H9 (cell line): ENCODE measurements at regions not wholly inside any gene's neighbourhood (a gene's known extent, or its start where the extent isn't known, plus 50 kb on each side); places are given as distances from the start of the nearest gene placed in this dataset.

Experiments used
- DNase-seq: peaks from one replicate; pipeline ENCODE4 v3.0.0-alpha.2; 2017
- H2AFZ ChIP-seq: one replicate; pipeline ENCODE4 v1.6.1; 2013; ENCODE audit warnings: mild to moderate bottlenecking, low read length, control low read depth, moderate library complexity
- H2AK5ac ChIP-seq: 2 replicates; pipeline ENCODE4 v1.6.1; 2013; ENCODE audit warnings: low read length, control low read depth, mixed read lengths; ENCODE audit not compliant: insufficient read length
- H2BK120ac ChIP-seq: one replicate; pipeline ENCODE4 v1.6.1; 2013; ENCODE audit warnings: low read depth, mild to moderate bottlenecking, low read length, control low read depth, inconsistent platforms; ENCODE audit not compliant: poor library complexity, severe bottlenecking
- H2BK12ac ChIP-seq: 2 replicates; pipeline ENCODE4 v1.6.1; 2013; ENCODE audit warnings: low read length, control low read depth, mixed read lengths, low read depth; ENCODE audit not compliant: insufficient read length
- H2BK15ac ChIP-seq: 2 replicates; pipeline ENCODE4 v1.6.1; 2013; ENCODE audit warnings: low read depth, low read length, control low read depth
- H2BK20ac ChIP-seq: one replicate; pipeline ENCODE4 v1.6.1; 2013; ENCODE audit warnings: low read depth, mild to moderate bottlenecking, low read length, control low read depth, inconsistent platforms; ENCODE audit not compliant: poor library complexity, severe bottlenecking
- H2BK5ac ChIP-seq: 2 replicates; pipeline ENCODE4 v1.6.1; 2013; ENCODE audit warnings: low read length, control low read depth, mixed read lengths; ENCODE audit not compliant: insufficient read length
- H3K14ac ChIP-seq: 2 replicates; pipeline ENCODE4 v1.6.1; 2013; ENCODE audit warnings: low read length, control low read depth; ENCODE audit not compliant: insufficient read depth
- H3K18ac ChIP-seq: 2 replicates; pipeline ENCODE4 v1.6.1; 2013; ENCODE audit warnings: low read depth, mild to moderate bottlenecking, mixed read lengths, low read length, control low read depth; ENCODE audit not compliant: insufficient read length
- H3K23ac ChIP-seq: 2 replicates; pipeline ENCODE4 v1.6.1; 2013; ENCODE audit warnings: low read length, control low read depth, mixed read lengths, low read depth; ENCODE audit not compliant: insufficient read length
- H3K23me2 ChIP-seq: 2 replicates; pipeline ENCODE4 v1.6.1; 2013; ENCODE audit warnings: low read depth, mild to moderate bottlenecking, mixed read lengths, low read length, control low read depth; ENCODE audit not compliant: insufficient read length, poor library complexity, severe bottlenecking
- H3K27ac ChIP-seq: 2 replicates; pipeline ENCODE4 v1.5.1; 2013; ENCODE audit warnings: low read length, control low read depth, mixed read lengths, low read depth; ENCODE audit not compliant: insufficient read length
- H3K27me3 ChIP-seq: 2 replicates; pipeline ENCODE4 v1.6.1; 2013; ENCODE audit warnings: low read length, control low read depth, inconsistent platforms; ENCODE audit not compliant: insufficient read depth
- H3K4ac ChIP-seq: 2 replicates; pipeline ENCODE4 v1.6.1; 2013; ENCODE audit warnings: low read depth, mild to moderate bottlenecking, control low read depth, inconsistent platforms, low read length, moderate library complexity
- H3K4me1 ChIP-seq: 2 replicates; pipeline ENCODE4 v1.6.1; 2013; ENCODE audit warnings: low read length, control low read depth, inconsistent platforms; ENCODE audit not compliant: insufficient read depth
- H3K4me2 ChIP-seq: 2 replicates; pipeline ENCODE4 v1.6.1; 2013; ENCODE audit warnings: low read length, control low read depth, mixed read lengths; ENCODE audit not compliant: insufficient read length, insufficient read depth
- H3K56ac ChIP-seq: 2 replicates; pipeline ENCODE4 v1.6.1; 2013; ENCODE audit warnings: low read depth, mild to moderate bottlenecking, mixed read lengths, low read length, control low read depth; ENCODE audit not compliant: insufficient read length
- H3K79me1 ChIP-seq: 2 replicates; pipeline ENCODE4 v1.6.1; 2013; ENCODE audit warnings: low read depth, mild to moderate bottlenecking, moderate library complexity, low read length, control low read depth, inconsistent platforms; ENCODE audit not compliant: insufficient read depth, poor library complexity, severe bottlenecking
- H3K79me2 ChIP-seq: 2 replicates; pipeline ENCODE4 v1.6.1; 2013; ENCODE audit warnings: low read length, control low read depth, inconsistent platforms; ENCODE audit not compliant: insufficient read depth
- H3K9ac ChIP-seq: 2 replicates; pipeline ENCODE4 v1.6.1; 2013; ENCODE audit warnings: low read length, control low read depth, mixed read lengths; ENCODE audit not compliant: insufficient read length; ENCODE audit errors: extremely low read depth
- H3K9me3 ChIP-seq: one replicate; pipeline ENCODE4 v1.6.1; 2013; ENCODE audit warnings: low read depth, low read length, inconsistent platforms; ENCODE audit not compliant: control insufficient read depth
- H3T11ph ChIP-seq: one replicate; pipeline ENCODE4 v1.6.1; 2013; ENCODE audit warnings: mild to moderate bottlenecking, low read length, control low read depth, inconsistent platforms
- H4K20me1 ChIP-seq: one replicate; pipeline ENCODE4 v1.6.1; 2013; ENCODE audit not compliant: control insufficient read depth, insufficient read length, insufficient read depth
- H4K5ac ChIP-seq: 2 replicates; pipeline ENCODE4 v1.6.1; 2013; ENCODE audit warnings: low read depth, mild to moderate bottlenecking, mixed read lengths, low read length, control low read depth; ENCODE audit not compliant: insufficient read length
- H4K8ac ChIP-seq: replicated peaks from 2 replicates; pipeline ENCODE4 v1.6.1; 2013; ENCODE audit warnings: low read length, control low read depth, mixed read lengths, low read depth; ENCODE audit not compliant: insufficient read length
- H4K91ac ChIP-seq: 2 replicates; pipeline ENCODE4 v1.6.1; 2013; ENCODE audit warnings: low read depth, mild to moderate bottlenecking, moderate library complexity, mixed read lengths, low read length, control low read depth; ENCODE audit not compliant: insufficient read length
- H3K27ac Mint-ChIP-seq, 3 experiments: 2 replicates in 2 of 3; 3 replicates in 1 of 3; pipeline ENCODE4 v1.8.0; 2020 to 2021; ENCODE audit warnings: mixed read lengths in 3 of 3, mild to moderate bottlenecking in 1 of 3, moderate library complexity in 1 of 3
- H3K27me3 Mint-ChIP-seq: 2 replicates; pipeline ENCODE4 v1.8.0; 2021; ENCODE audit warnings: low read depth, mild to moderate bottlenecking, moderate library complexity, mixed read lengths
- H3K36me3 Mint-ChIP-seq, 3 experiments: 2 replicates in 2 of 3; 3 replicates in 1 of 3; pipeline ENCODE4 v1.8.0; 2020 to 2021; ENCODE audit warnings: low read depth in 3 of 3, mixed read lengths in 3 of 3; ENCODE audit not compliant: insufficient read depth in 1 of 3
- H3K4me1 Mint-ChIP-seq, 2 experiments: 2 replicates each; pipeline ENCODE4 v1.8.0; 2020; ENCODE audit warnings: mixed read lengths in 2 of 2
- H3K4me3 Mint-ChIP-seq, 2 experiments: 2 replicates in 1 of 2; 3 replicates in 1 of 2; pipeline ENCODE4 v1.8.0; 2020 to 2021; ENCODE audit warnings: mild to moderate bottlenecking in 2 of 2, mixed read lengths in 2 of 2, moderate library complexity in 1 of 2
- H3K9me3 Mint-ChIP-seq, 2 experiments: 2 replicates in 1 of 2; 3 replicates in 1 of 2; pipeline ENCODE4 v1.8.0; 2020; ENCODE audit warnings: mild to moderate bottlenecking in 2 of 2, mixed read lengths in 2 of 2, moderate library complexity in 1 of 2
- WGBS: extraction: QIAGEN DNeasy Blood & Tissue Kit; methylation state at CpG from one replicate; pipeline ENCODE4 v1.1.7; 2013; ENCODE audit warnings: missing lambda C conversion rate, low lambda C conversion rate, mixed read lengths; ENCODE audit not compliant: insufficient read length; ENCODE audit errors: extremely low coverage; 5-methylcytosine and 5-hydroxymethylcytosine counted together
- TF ChIP-seq, protein P1 (sequence below): fragments of 200-600 bp; sonication (generic); conservative IDR thresholded peaks from 3 replicates; pipeline ENCODE4 v1.8.0; 2021; ENCODE audit warnings: antibody characterized with exemption, mild to moderate bottlenecking

- DNase-seq, result no peak
- WGBS, result no CpG with 5 or more reads among the region's 23 CpGs
Measured at GRCh38 chr1:10943991-10944730, 68.3 kb upstream of the TARDBP start.

More at GRCh38 chr1:10943991-10944730, 68.3 kb upstream of the TARDBP start:
- Mint-ChIP-seq H3K27ac (peak overlapping the region in 1 of 3 experiments; percentile 72; a peak in 2 of 7 replicates), H3K9me3 (no peaks in the 10 kb centered on the region), H3K4me3 (peak overlapping the region in 1 of 2 experiments; percentile 14; a peak in 1 of 5 replicates), H3K4me1 (peaks cover 5 to 25% of the 10 kb centered on the region in 2 experiments), H3K27me3 (peaks cover 35% of the 10 kb centered on the region), H3K36me3 (no peaks in the 10 kb centered on the region; a peak in 1 of 7 replicates)
- no peaks in the 10 kb centered on the region for H4K20me1 ChIP-seq
- H3K4me2 ChIP-seq, result no peak overlapping the region
- TF ChIP-seq, protein P1, sequence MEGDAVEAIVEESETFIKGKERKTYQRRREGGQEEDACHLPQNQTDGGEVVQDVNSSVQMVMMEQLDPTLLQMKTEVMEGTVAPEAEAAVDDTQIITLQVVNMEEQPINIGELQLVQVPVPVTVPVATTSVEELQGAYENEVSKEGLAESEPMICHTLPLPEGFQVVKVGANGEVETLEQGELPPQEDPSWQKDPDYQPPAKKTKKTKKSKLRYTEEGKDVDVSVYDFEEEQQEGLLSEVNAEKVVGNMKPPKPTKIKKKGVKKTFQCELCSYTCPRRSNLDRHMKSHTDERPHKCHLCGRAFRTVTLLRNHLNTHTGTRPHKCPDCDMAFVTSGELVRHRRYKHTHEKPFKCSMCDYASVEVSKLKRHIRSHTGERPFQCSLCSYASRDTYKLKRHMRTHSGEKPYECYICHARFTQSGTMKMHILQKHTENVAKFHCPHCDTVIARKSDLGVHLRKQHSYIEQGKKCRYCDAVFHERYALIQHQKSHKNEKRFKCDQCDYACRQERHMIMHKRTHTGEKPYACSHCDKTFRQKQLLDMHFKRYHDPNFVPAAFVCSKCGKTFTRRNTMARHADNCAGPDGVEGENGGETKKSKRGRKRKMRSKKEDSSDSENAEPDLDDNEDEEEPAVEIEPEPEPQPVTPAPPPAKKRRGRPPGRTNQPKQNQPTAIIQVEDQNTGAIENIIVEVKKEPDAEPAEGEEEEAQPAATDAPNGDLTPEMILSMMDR, result no peak
- H3K56ac ChIP-seq, result no peak overlapping the region
- no peak overlapping the region for H3K14ac ChIP-seq
- no peak overlapping the region for H3T11ph ChIP-seq
- no peaks in the 10 kb centered on the region for H3K79me2 ChIP-seq
- H3K18ac ChIP-seq, result no peak overlapping the region
- H4K91ac ChIP-seq, result no peak overlapping the region
- no peak overlapping the region for H4K5ac ChIP-seq
- H3K4ac ChIP-seq, result no peak overlapping the region
- H2BK5ac ChIP-seq, result no peak overlapping the region
- no peaks in the 10 kb centered on the region for H3K4me1 ChIP-seq
- no peak overlapping the region for H2BK20ac ChIP-seq
- H3K9me3 ChIP-seq, result no peaks in the 10 kb centered on the region
- H3K9ac ChIP-seq, result no peak overlapping the region
- no peak overlapping the region for H2BK15ac ChIP-seq
- H4K8ac ChIP-seq, result no peak overlapping the region
- no peak overlapping the region for H3K27ac ChIP-seq
- H3K27me3 ChIP-seq, result no peaks in the 10 kb centered on the region
- H2AK5ac ChIP-seq, result no peak overlapping the region
- H2BK120ac ChIP-seq, result no peak overlapping the region
- H2BK12ac ChIP-seq, result no peak overlapping the region
- no peaks in the 10 kb centered on the region for H3K79me1 ChIP-seq
- H2AFZ ChIP-seq, result no peak overlapping the region
- H3K23me2 ChIP-seq, result no peaks in the 10 kb centered on the region
- H3K23ac ChIP-seq, result no peak overlapping the region
